ENCODE measurements at regions not wholly inside any gene's neighbourhood (a gene's known extent, or its start where the extent isn't known, plus 50 kb on each side); places are given as distances from the start of the nearest gene placed in this dataset.

DNA sequence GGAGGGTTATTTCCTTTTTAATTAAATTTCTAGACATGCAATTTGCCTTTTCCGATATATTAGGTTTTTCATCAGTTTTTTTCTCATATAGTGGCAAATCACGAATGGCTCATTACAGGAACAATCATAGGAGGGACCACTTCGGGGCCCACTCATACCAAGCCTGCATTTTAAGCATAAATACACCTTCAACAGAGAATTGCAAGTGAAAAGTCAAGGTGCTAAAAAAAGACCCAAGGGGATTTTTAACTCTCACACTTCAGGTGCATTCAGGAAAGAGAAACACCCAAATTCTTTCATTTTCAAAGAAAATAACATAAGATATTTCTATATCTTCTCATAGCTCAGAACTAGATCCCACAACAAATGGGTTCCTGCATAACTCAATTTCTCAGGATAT is 979.6 kb upstream of the NR2F2 start:
- TF ChIP-seq POLR2AphosphoS5 (IDR thresholded peaks at IDR 0.05): no peak
- TF ChIP-seq CTCF (IDR thresholded peaks at IDR 0.05): no peak
